CD4-positive, alpha-beta T cell treated with Interleukin-17A for 4 hours (primary cell): ENCODE measurements at regions not wholly inside any gene's neighbourhood (a gene's known extent, or its start where the extent isn't known, plus 50 kb on each side); places are given as distances from the start of the nearest gene placed in this dataset.

Experiments
- DNase-seq: peaks from one replicate; pipeline ENCODE4 v3.0.0-alpha.2; 2020; ENCODE audit warnings: mixed read lengths

- DNase-seq: no peak
These were observed 51.6 kb upstream of the PRDM8 start for GRCh38 chr4:80145739-80146138.

- no peak for DNase-seq
These were observed 52.4 kb upstream of the PRDM8 start for GRCh38 chr4:80144676-80145470.

DNA sequence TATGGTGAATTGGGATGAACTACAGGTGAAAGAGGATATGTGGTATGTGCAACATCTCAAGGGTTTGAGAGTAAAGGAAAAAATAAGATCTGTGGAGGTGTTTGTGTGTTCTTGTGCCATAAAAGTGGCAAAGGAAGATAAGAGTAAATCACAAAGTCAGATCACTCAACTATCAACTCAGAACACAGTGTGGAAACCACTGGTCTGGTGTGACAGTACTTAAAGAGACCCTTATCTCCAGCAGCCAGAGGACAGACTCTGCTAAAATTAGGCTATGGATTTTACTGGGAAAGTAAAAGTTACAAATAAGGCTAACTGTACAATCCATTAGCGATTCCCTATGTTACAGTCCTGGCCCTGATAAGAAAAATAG lies 54.0 kb upstream of the PRDM8 start:
- no peak for DNase-seq

- DNase-seq: no peak
These were observed 54.7 kb upstream of the PRDM8 start for GRCh38 chr4:80142394-80143306.

- no peak for DNase-seq
These were observed 55.8 kb upstream of the PRDM8 start for GRCh38 chr4:80141543-80141942.

DNA sequence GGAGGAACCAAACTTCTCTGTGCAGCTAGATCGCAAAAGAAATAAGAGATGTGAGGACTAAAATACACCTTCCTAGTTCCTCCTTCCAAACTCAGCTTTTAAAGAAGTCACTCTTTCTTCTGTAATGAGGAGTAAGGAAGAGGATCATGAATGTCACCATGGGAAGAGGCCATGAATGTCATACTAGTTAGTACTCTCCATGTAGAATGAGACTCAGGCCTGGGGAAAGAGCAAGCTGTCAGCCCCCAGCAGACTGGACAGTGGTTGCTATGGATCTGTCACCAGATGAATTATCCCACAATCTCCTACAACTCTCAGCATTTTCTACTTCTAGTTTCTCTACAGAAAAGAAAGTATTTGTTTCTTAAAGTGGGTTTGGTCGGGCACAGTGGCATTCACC lies 57.1 kb upstream of the PRDM8 start:
- no peak for DNase-seq

GRCh38 chr4:80139671-80140070 lies 57.6 kb upstream of the PRDM8 start:
- DNase-seq: no peak

DNA sequence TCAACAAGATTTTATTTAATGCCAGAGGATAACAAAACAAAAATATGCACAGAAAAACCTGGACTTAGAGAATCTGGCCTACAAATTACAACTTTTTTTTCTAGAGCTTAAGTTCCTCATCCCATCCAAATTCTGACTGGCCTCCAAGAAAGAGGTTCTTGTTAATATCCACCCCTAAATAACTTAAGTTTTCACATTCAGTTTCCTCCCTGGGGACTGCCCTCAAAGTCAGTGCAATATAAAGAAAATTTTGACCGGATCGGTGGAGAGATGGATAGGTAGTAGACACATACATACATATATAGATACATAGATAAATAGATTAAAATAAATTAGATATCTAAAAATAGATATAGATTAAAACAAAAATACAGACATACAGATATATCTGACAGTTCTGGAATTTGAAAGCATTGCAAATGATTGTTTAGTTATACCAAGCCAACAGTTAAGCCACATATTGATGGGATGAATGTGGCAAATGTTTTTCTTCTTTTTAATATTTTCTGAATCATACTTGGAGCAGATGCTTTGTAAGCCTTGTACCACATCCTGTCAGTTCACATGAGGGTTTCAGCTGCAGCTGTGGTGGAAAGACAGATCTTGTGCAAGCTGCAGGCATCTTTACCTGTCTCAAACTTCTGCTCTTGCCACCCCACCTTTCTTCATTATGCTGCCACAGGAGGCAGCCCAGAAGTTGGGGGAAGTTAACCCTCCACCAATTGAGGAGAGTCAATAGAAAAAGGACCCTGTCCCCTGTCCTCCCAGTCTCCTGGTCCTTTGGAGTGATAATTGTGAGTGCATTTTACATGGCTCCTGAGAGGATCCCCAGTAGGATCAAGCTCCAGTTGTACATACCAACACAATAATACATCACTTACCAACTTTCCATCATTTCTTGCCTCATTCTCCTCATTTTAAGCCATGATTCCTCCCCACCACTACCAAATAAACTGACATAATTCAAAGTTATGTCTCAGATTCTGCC lies 58.5 kb upstream of the PRDM8 start:
- DNase-seq: peak; percentile 74

GRCh38 chr4:80137631-80138030 lies 59.7 kb upstream of the PRDM8 start:
- DNase-seq: no peak

DNA sequence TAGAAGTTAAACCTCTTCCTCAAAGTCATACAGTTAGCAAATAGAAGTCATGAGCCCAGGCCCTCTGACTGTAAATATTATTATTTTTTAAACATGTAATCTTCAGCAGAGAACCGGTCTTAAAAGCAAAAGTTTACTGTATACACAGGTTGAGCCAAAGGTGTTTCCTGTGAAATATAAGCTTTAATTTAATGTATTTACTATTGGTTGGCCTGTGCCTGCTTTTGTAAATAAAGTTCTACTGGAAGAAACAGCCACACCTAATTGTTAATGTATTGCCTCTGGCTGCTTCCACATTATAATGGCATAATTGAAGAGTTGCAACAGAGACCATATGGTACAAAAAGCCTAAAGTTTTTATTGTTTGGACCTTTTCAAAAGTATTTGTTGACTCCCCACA lies 61.0 kb upstream of the PRDM8 start:
- no peak for DNase-seq

GRCh38 chr4:80135702-80136058 lies 61.6 kb upstream of the PRDM8 start:
- no peak for DNase-seq

DNA sequence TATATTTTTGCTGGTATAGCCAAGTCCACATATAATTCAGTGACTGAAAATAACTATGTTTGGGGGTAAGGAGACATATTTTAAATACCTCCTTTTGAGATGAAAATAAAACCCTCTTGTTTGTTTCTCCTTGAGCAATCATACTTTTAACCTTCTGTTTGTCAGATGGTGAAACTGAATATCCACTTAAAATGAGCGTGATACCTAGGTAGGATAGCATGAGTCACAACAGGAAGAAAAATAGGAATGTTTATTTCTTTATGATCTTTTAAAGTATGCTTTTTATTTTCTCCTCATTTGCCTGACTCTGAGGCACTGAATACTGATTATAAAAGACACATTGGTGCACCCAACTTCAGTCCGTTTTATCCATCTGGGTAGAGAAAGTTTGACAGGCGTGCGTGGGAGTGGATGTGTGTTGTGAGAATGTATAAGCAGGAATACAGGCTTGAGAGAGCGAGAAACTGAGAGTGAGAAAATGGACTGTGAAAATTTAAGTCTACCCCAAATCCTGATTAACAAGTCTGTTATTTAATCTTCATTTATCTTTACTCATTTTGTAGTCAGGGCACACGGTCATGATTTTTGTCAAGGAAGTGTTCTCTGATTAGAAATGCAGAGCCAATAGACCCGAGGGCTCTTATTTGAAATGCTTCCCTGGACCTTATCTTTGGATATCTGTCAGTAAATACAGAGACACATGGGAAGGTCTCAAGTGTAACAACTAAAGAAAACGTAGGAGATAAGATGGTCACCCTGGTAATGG lies 62.1 kb upstream of the ANTXR2 start:
- DNase-seq: no peak

- DNase-seq: no peak
These were observed 60.3 kb upstream of the ANTXR2 start for GRCh38 chr4:80133240-80133783.

- DNase-seq: no peak
These were observed 56.8 kb upstream of the ANTXR2 start for GRCh38 chr4:80129785-80130184.

DNA sequence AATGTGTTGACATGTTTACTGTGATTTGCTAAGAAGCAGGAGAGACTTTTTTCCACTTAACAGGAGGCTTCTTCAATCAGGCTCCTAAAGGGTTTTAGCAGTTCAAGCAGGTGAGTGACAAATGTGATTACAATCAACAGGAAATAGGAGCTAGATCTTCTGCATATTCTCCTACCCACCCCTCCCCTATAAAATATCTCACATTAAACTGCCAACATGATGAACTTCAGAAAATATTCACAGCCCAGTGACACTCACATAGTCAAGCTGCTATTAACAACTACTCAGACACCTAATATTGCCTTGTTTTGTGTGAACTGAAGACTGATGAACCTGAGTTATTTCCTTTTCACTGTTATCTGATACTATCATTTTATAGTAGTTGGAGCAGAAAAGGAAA lies 55.9 kb upstream of the ANTXR2 start:
- DNase-seq: no peak

GRCh38 chr4:80127870-80128419 lies 54.9 kb upstream of the ANTXR2 start:
- DNase-seq: no peak

DNA sequence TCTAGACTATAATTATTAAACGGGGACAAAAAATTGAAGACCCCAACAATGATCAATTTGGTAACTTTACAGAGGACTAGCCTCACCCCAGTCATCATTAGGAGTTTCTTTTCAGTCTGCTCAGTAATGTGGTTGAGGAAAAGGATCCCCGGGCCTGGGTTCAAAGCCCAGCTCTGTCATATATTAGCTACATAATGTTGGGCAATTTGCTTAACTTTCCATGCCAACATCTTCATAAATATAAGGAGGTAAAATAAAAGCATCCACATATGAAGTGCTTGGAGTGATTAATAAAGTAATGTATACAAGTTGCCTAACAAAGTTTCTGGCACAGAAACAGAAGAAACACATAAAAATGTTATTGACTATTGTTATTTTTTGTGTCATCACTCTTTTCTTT lies 53.4 kb upstream of the ANTXR2 start:
- no peak for DNase-seq

- DNase-seq: peak; percentile 60
These were observed 52.5 kb upstream of the ANTXR2 start for GRCh38 chr4:80125252-80126177.

- no peak for DNase-seq
These were observed 51.5 kb upstream of the ANTXR2 start for GRCh38 chr4:80124246-80125211.
